WTC11 (cell line): ENCODE measurements at regions not wholly inside any gene's neighbourhood (a gene's known extent, or its start where the extent isn't known, plus 50 kb on each side); places are given as distances from the start of the nearest gene placed in this dataset.

Source experiments
- RELA ChIP-seq: sonication (generic); formaldehyde crosslinking; IDR thresholded peaks from 2 replicates; pipeline ENCODE4 v1.8.1; 2022; ENCODE audit warnings: missing genetic modification reagents, mild to moderate bottlenecking, borderline replicate concordance
- TF ChIP-seq, protein P1 (sequence below): fragments of 200-600 bp; IDR thresholded peaks from 2 replicates; pipeline ENCODE4 v1.8.0; 2022; ENCODE audit warnings: antibody characterized with exemption

DNA sequence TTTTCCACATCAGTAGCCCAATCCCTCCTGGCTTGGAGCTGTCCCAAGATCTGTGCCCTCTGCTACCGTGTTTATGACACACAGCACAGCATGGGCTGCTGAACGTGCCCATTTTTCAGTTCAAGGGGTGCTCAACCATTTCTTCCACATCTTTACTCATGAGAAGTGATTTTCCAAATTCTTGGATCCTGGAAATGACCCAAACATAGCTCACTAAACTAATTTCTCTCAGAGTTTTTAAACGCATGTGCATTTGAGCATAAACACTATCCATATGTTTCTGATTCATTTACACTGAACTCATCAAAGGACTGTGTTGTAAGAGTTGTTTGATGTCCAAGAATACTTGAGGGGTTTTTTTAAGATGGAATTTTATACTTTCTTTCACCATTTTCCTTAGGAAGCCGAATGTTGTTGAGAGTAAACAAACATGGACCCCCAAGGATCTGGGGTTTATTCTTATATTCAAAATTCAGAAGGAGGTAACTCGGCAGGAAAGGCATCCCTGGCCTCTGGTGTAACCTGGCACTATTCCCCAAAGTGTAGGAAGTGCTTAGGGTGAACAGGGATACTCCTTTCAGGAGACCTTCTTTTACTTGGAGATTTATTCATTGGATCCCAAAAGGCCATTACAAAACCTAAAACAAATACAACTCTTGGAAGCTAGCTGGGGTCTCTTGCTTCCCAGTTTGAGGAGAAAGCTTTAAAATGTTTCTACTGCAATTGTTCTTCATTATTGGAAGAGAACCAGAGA is 215.0 kb downstream of the BMP4 start:
- TF ChIP-seq, protein P1, sequence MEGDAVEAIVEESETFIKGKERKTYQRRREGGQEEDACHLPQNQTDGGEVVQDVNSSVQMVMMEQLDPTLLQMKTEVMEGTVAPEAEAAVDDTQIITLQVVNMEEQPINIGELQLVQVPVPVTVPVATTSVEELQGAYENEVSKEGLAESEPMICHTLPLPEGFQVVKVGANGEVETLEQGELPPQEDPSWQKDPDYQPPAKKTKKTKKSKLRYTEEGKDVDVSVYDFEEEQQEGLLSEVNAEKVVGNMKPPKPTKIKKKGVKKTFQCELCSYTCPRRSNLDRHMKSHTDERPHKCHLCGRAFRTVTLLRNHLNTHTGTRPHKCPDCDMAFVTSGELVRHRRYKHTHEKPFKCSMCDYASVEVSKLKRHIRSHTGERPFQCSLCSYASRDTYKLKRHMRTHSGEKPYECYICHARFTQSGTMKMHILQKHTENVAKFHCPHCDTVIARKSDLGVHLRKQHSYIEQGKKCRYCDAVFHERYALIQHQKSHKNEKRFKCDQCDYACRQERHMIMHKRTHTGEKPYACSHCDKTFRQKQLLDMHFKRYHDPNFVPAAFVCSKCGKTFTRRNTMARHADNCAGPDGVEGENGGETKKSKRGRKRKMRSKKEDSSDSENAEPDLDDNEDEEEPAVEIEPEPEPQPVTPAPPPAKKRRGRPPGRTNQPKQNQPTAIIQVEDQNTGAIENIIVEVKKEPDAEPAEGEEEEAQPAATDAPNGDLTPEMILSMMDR, result no peak
- no peak for TF ChIP-seq RELA (CRISPR knock-in tag)
